ENCODE measurements at regions not wholly inside any gene's neighbourhood (a gene's known extent, or its start where the extent isn't known, plus 50 kb on each side); places are given as distances from the start of the nearest gene placed in this dataset.

GRCh38 chr10:28087661-28088351 is 88.9 kb upstream of the ODAD2 start:
- no peak for TF ChIP-seq CTCF (IDR thresholded peaks at IDR 0.05)

DNA sequence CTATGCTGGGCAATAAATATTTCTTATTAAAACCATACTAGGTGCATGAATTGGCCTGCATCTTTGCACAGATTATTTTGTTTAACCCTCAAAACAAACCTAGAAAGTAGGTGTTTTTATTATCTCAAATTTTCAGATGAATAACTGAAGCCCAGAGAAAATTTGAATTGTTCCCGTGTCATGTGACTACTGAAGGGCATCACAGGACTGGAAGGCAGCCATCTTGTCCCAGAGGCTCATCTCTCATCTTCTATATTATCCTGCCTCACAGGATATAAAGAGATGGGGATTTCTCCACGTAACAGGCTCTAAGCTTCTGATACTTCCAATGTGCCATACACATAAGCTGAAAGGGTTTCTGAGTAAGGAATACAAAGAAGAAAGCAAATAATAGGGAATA is 84.0 kb upstream of the ODAD2 start:
- no peak for TF ChIP-seq CTCF (IDR thresholded peaks at IDR 0.05)

DNA sequence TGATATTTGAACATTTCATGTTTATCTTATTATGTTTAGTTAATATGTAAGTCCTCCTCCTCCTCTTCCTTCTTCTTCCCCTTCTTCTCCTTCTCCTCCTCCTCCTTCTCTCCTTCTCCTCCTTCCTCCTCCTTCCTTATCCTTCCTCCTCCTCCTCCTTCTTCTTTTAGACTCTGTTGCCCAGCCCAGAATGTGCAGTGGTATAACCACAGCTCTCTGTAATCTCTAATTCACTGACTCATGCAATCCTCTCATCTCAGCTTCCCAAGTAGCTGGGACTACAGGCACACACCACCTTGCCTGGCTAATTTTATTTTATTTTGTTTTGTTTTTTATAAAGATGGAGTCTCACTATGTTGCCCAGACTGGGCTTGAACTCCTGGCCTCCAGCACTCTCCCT is 83.4 kb upstream of the ODAD2 start:
- TF ChIP-seq CTCF (IDR thresholded peaks at IDR 0.05), result no peak

DNA sequence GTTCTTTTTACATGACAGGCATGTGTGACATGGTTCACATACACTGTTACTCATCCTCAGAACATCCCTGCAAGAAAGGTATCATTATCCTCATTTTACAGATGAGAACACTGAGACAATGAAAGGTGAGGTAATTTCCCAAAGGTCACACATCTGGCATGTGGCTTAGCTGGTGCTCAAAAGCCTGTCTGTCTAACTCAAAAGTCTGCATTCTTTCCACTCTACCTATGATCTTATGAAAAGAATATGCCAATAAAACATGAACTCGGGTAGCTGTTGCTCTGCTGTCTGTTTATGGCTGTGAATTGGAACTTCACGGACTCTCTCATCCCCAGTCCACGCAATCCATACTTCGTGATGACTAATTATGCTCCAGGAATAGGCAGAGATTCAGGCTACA is 79.0 kb upstream of the ODAD2 start:
- no peak for TF ChIP-seq CTCF (IDR thresholded peaks at IDR 0.05)

DNA sequence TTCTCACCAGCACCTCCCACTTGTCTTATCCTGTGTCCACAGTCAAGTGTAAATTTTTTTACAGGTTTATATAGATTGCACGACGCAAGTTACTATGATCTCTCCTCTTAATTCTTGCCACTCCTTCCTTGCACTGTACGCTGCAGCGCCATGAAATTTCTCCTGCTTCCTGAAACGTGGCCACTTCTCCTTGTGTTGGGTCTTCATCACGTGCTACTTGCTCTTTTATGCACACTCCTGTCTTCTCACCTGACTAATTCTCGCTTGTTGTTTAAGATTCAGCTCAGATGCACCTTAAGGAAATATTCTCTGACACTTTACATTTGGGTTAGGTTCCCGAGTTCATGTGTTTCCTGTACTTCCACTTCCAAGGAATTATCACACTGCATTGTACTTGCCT is 76.5 kb upstream of the ODAD2 start:
- TF ChIP-seq CTCF (IDR thresholded peaks at IDR 0.05), result no peak

DNA sequence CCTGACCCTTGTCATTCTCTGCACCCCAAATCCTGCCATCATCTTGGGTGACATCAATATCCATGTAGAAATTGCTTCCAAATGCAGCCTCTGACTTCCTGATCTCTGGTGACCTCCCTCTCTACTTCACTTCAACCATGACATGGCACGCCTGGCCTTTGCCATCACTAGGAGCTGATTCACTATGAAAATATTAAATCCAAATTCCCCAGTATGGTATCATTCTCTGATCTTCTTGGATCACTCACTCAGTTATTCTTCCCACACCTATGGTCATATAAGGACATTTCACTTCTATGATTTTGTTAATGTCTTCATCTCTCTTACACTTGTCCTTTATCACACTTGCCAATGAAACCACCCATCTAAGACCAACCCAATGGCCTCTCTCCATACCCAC is 73.7 kb upstream of the ODAD2 start:
- no peak for TF ChIP-seq CTCF (IDR thresholded peaks at IDR 0.05)

DNA sequence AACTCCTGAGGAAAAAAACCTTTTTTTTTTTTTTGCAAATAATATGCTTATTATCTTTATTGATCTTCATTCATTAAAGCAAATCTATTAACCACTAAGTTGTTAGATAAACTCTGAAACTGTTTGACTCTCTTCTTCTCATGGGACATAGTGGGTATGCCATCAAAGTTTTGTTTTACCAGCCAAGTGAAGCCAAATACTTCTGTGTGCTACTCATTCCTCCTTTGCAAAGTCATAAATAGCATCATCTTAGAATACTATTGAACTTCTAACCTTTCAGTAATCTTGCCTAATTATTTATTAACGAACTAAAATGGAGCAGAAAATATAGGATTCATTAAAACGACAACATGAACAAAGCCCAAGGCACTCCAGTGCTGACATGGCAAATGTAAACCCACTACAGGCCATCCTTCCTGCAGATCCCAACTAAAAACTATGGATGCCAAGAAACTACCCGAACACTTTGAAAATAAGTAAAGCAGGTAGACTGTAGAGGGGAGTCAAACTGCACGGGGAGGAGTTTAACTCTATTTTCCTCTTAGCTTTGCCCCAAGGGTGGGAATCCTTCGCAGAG is 61.2 kb upstream of the ODAD2 start:
- no peak for TF ChIP-seq CTCF (IDR thresholded peaks at IDR 0.05)

DNA sequence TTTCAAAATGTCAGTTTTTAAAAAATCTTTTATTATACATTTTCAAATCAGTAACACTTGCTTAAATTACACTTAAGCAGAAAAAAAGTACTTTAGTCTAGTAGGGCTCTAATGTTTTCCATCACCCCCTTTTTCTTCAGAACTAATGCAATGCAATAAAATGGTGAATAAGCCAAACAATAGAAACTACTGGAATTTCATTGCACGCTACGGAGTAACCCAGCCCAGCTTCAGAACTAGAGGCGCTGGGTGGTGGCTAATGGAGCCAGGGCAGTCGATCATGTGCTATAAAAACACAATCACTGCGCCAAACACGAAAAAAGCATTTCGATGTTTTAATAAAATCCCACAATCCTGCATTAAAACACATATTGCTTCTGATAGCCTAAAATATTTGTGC is 59.9 kb upstream of the ODAD2 start:
- no peak for TF ChIP-seq CTCF (IDR thresholded peaks at IDR 0.05)

All from LNCAP (cell line).